HepG2 (cell line): ENCODE measurements at regions not wholly inside any gene's neighbourhood (a gene's known extent, or its start where the extent isn't known, plus 50 kb on each side); places are given as distances from the start of the nearest gene placed in this dataset.

Source experiments
- ATAC-seq: fragments of 200-7000 bp; cut with Tn5 transposase; 3 replicates; pipeline ENCODE4 v1.9.1; 2020; ENCODE audit warnings: mild to moderate bottlenecking, moderate library complexity
- BruUV-seq: library from RNA; stranded (reverse); fragments of 400-500 nt; replicated peaks from 2 replicates; lab custom pipeline; 2021; lab: Mats Ljungman, UMichigan
- CTCF ChIA-PET: fragments of 300-600 bp; formaldehyde crosslinking; extraction: SDS; loops from one replicate; lab custom pipeline; 2021; ENCODE audit warnings: low total read pairs, inconsistent platforms, low intra/inter-chr PET ratio; lab: Yijun Ruan, JAX
- POLR2A ChIA-PET: fragments of 350-600 bp; sonication (Branson Sonifier 250); formaldehyde crosslinking; loops from one replicate; lab custom pipeline; 2020; ENCODE audit warnings: antibody characterized with exemption, inconsistent platforms; lab: Yijun Ruan, JAX
- DNase-seq: peaks from one replicate; pipeline ENCODE4 v3.0.0-alpha.2; 2015; ENCODE audit warnings: low spot score
- FAIRE-seq: peaks from 3 replicates; lab custom pipeline; 2011; peaks lifted over from hg19 to GRCh38; lab: Jason Lieb, UNC
- H2AFZ ChIP-seq: one replicate; pipeline ENCODE4 v1.6.1; 2011; ENCODE audit warnings: low read length, inconsistent platforms
- H3K27ac ChIP-seq: fragments of 300-600 bp; 3 replicates; pipeline ENCODE4 v1.8.0; 2011; ENCODE audit warnings: mixed run types, mild to moderate bottlenecking, mixed read lengths, low read length, inconsistent platforms; ENCODE audit not compliant: insufficient read depth; ENCODE audit errors: extremely low read length
- H3K27me3 ChIP-seq, 2 experiments: fragments of 200-600 bp in 1 of 2; 2 replicates in 1 of 2; 3 replicates in 1 of 2; pipeline versions ENCODE4 v1.6.0 to v1.8.0; 2011; ENCODE audit warnings: low read length in 2 of 2, mild to moderate bottlenecking in 2 of 2, moderate library complexity in 2 of 2, inconsistent platforms in 1 of 2; ENCODE audit not compliant: insufficient read depth in 2 of 2, control insufficient read depth in 1 of 2
- H3K36me3 ChIP-seq, 2 experiments: fragments of 200-600 bp in 1 of 2; replicated peaks in 1 of 2; 2 replicates in 1 of 2; 3 replicates in 1 of 2; pipeline versions ENCODE4 v1.5.1 to v1.8.0; 2011; ENCODE audit warnings: low read length in 2 of 2, inconsistent platforms in 1 of 2; ENCODE audit not compliant: insufficient read depth in 2 of 2, control insufficient read depth in 1 of 2
- H3K4me1 ChIP-seq: 2 replicates; pipeline ENCODE4 v1.5.1; 2012; ENCODE audit warnings: low read length, inconsistent platforms; ENCODE audit not compliant: insufficient read depth
- H3K4me2 ChIP-seq: 2 replicates; pipeline ENCODE4 v1.6.0; 2011; ENCODE audit warnings: low read depth, low read length, inconsistent platforms
- H3K4me3 ChIP-seq, 3 experiments: fragments of 200-600 bp in 1 of 3; sonication (generic), shearing (Covaris generic) in 1 of 3; replicated peaks in 1 of 3; 2 replicates each; pipeline ENCODE4 v1.5.1; 2011 to 2016; ENCODE audit warnings: low read length in 3 of 3, inconsistent platforms in 2 of 3, low read depth in 2 of 3, mild to moderate bottlenecking in 2 of 3, control low read depth in 1 of 3, mixed read lengths in 1 of 3; ENCODE audit not compliant: insufficient read depth in 1 of 3
- H3K79me2 ChIP-seq: one replicate; pipeline ENCODE4 v1.6.1; 2011; ENCODE audit warnings: low read length, inconsistent platforms; ENCODE audit not compliant: insufficient read depth
- H3K9ac ChIP-seq: 2 replicates; pipeline ENCODE4 v1.6.0; 2011; ENCODE audit warnings: mild to moderate bottlenecking, low read depth, low read length, inconsistent platforms; ENCODE audit not compliant: insufficient read depth
- H3K9me3 ChIP-seq: 2 replicates; pipeline ENCODE4 v1.5.1; 2012; ENCODE audit warnings: mild to moderate bottlenecking, low read length
- H4K20me1 ChIP-seq: 2 replicates; pipeline ENCODE4 v1.6.0; 2011; ENCODE audit warnings: inconsistent platforms, mild to moderate bottlenecking, low read length, moderate library complexity; ENCODE audit not compliant: insufficient read depth
- EP300 ChIP-seq, 3 experiments: sonication (generic) in 1 of 3; formaldehyde crosslinking in 1 of 3; IDR thresholded peaks; 2 replicates each; pipeline versions ENCODE4 v1.5.1 to v1.6.1; 2011 to 2020; ENCODE audit warnings: low read depth in 2 of 3, low read length in 2 of 3, borderline replicate concordance in 1 of 3, improper control_type of control experiment in 1 of 3, mild to moderate bottlenecking in 1 of 3, missing genetic modification reagents in 1 of 3, moderate library complexity in 1 of 3
- EZH2 ChIP-seq: conservative IDR thresholded peaks from 2 replicates; pipeline ENCODE4 v1.6.1; 2012; ENCODE audit warnings: mild to moderate bottlenecking, low read depth, low read length, moderate library complexity
- MTA3 ChIP-seq: sonication (generic); formaldehyde crosslinking; IDR thresholded peaks from 2 replicates; pipeline ENCODE4 v1.4.0; 2020; ENCODE audit warnings: missing genetic modification reagents
- NCOA2 ChIP-seq: sonication (generic); formaldehyde crosslinking; IDR thresholded peaks from 2 replicates; pipeline ENCODE4 v1.8.0; 2022; ENCODE audit warnings: inconsistent platforms
- NFRKB ChIP-seq: fragments of 450-650 bp; IDR thresholded peaks from 2 replicates; pipeline ENCODE4 v1.6.1; 2017
- PHF21A ChIP-seq: sonication (generic); formaldehyde crosslinking; IDR thresholded peaks from 2 replicates; pipeline ENCODE4 v1.5.0; 2020; ENCODE audit warnings: mild to moderate bottlenecking, missing genetic modification reagents
- RORA ChIP-seq: sonication (generic); formaldehyde crosslinking; IDR thresholded peaks from 2 replicates; pipeline ENCODE4 v1.5.0; 2020; ENCODE audit warnings: mild to moderate bottlenecking, missing genetic modification reagents, moderate library complexity
- SAFB2 ChIP-seq: sonication (generic); formaldehyde crosslinking; IDR thresholded peaks from 2 replicates; pipeline ENCODE4 v1.5.1; 2020; ENCODE audit warnings: missing genetic modification reagents, low read depth, mild to moderate bottlenecking, borderline replicate concordance
- SIX4 ChIP-seq: sonication (generic); formaldehyde crosslinking; IDR thresholded peaks from 2 replicates; pipeline ENCODE4 v1.4.0; 2020; ENCODE audit warnings: missing genetic modification reagents
- TCF7L2 ChIP-seq: IDR thresholded peaks from 2 replicates; pipeline ENCODE4 v1.6.1; 2011; ENCODE audit warnings: mild to moderate bottlenecking, low read depth, low read length, moderate library complexity
- YEATS4 ChIP-seq: sonication (generic); formaldehyde crosslinking; IDR thresholded peaks from 2 replicates; pipeline ENCODE4 v1.4.0; 2020; ENCODE audit warnings: missing genetic modification reagents, borderline replicate concordance
- WGBS: methylation state at CpG from one replicate; pipeline ENCODE4 v1.1.6; 2017; ENCODE audit warnings: low lambda C conversion rate; 5-methylcytosine and 5-hydroxymethylcytosine counted together
- in situ Hi-C: cut with HindIII; loops from 2 replicates; pipeline ENCODE4 v1.10.0; 2017; ENCODE audit warnings: low pct_unique_long_range_greater_than_20kb; ENCODE audit not compliant: extremely low pct_ligation_motif_present
- intact Hi-C: fragments of 100-400 bp; cut with micrococcal nuclease; formaldehyde crosslinking; loops from one replicate; pipeline ENCODE4 v1.10.0; 2022; ENCODE audit not compliant: unreplicated experiment
- TF ChIP-seq, protein P1 (sequence below): sonication (generic); formaldehyde crosslinking; IDR thresholded peaks from 2 replicates; pipeline ENCODE4 v1.4.0; 2020; ENCODE audit warnings: mild to moderate bottlenecking, missing genetic modification reagents
- TF ChIP-seq, protein P2 (sequence below): sonication (generic); formaldehyde crosslinking; IDR thresholded peaks from 2 replicates; pipeline ENCODE4 v1.4.0; 2020; ENCODE audit warnings: mild to moderate bottlenecking, low read depth, missing genetic modification reagents
- TF ChIP-seq, protein P3 (sequence below): sonication (generic); formaldehyde crosslinking; IDR thresholded peaks from 2 replicates; pipeline ENCODE4 v1.4.0; 2020; ENCODE audit warnings: missing genetic modification reagents, mild to moderate bottlenecking, borderline replicate concordance

DNA sequence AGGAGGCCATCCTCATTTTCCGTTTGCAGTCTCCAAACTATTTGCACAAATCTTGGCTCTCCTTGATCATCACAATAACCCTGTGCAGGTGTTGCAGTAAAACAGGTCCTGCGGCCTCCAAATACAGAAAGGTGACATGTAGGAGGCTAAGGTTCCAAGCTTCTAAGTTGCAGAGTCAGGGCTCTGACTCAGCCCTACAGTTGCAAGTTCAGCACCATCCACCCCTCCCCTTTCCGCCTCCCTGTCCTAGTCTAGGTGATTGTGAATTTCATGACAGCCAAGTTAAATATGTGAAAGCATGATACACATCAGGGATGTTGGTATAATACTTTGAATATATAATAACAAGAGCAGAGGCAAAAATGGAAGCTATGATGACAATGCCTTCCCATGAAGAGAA, 317.3 kb upstream of the CDH4 start (continued):
- TF ChIP-seq TCF7L2 (no peak), PHF21A (CRISPR knock-in tag) (no peak)
- TF ChIP-seq, all 625 proteins: peak for 0

DNA sequence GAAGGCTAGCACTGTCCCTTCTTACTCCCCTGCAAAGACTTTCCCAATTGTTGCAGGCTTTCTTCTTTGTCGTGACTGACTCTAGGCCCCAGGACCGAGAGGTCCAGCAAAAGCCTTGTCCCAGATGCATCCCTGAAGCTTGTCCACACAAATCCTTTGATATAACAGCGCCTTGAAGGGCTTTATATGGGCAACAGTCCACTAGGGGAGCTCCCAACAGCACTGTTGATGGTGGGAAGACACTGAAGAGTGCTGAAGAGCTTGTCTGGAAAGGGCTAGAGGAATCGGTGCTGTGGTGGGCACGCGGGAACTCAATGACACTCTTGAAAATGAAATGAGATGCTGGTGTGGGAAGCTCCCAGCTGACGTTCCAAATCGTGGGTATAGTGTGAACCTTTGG, 316.1 kb upstream of the CDH4 start:
- no peaks in the 10 kb centered on the region for H3K4me1 ChIP-seq

More for the DNA sequence above, 316.1 kb upstream of the CDH4 start:
- H3K27me3 ChIP-seq, result no peaks in the 10 kb centered on the region
- H3K9ac ChIP-seq, result no peak overlapping the region
- peaks cover 56% of the 10 kb centered on the region for H3K9me3 ChIP-seq
- H4K20me1 ChIP-seq, result no peaks in the 10 kb centered on the region
- TF ChIP-seq SAFB2 (CRISPR knock-in tag) (no peak), SIX4 (no peak), NCOA2 (CRISPR knock-in tag) (no peak), MTA3 (CRISPR knock-in tag) (no peak), NFRKB (no peak), RORA (CRISPR knock-in tag) (no peak), EP300 (IDR thresholded peaks at IDR 0.05; ENCODE audit: low read depth in 2 of 2, low read length in 2 of 2) (no peak), EP300 (CRISPR knock-in tag; IDR thresholded peaks at IDR 0.05; ENCODE audit: borderline replicate concordance) (no peak), EZH2 (no peak), YEATS4 (CRISPR knock-in tag) (no peak)
- TF ChIP-seq, protein P1, sequence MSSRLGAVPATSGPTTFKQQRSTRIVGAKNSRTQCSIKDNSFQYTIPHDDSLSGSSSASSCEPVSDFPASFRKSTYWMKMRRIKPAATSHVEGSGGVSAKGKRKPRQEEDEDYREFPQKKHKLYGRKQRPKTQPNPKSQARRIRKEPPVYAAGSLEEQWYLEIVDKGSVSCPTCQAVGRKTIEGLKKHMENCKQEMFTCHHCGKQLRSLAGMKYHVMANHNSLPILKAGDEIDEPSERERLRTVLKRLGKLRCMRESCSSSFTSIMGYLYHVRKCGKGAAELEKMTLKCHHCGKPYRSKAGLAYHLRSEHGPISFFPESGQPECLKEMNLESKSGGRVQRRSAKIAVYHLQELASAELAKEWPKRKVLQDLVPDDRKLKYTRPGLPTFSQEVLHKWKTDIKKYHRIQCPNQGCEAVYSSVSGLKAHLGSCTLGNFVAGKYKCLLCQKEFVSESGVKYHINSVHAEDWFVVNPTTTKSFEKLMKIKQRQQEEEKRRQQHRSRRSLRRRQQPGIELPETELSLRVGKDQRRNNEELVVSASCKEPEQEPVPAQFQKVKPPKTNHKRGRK (CRISPR knock-in tag), result no peak
- TF ChIP-seq, protein P2, sequence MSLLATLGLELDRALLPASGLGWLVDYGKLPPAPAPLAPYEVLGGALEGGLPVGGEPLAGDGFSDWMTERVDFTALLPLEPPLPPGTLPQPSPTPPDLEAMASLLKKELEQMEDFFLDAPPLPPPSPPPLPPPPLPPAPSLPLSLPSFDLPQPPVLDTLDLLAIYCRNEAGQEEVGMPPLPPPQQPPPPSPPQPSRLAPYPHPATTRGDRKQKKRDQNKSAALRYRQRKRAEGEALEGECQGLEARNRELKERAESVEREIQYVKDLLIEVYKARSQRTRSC (CRISPR knock-in tag), result no peak
- TF ChIP-seq, protein P3, sequence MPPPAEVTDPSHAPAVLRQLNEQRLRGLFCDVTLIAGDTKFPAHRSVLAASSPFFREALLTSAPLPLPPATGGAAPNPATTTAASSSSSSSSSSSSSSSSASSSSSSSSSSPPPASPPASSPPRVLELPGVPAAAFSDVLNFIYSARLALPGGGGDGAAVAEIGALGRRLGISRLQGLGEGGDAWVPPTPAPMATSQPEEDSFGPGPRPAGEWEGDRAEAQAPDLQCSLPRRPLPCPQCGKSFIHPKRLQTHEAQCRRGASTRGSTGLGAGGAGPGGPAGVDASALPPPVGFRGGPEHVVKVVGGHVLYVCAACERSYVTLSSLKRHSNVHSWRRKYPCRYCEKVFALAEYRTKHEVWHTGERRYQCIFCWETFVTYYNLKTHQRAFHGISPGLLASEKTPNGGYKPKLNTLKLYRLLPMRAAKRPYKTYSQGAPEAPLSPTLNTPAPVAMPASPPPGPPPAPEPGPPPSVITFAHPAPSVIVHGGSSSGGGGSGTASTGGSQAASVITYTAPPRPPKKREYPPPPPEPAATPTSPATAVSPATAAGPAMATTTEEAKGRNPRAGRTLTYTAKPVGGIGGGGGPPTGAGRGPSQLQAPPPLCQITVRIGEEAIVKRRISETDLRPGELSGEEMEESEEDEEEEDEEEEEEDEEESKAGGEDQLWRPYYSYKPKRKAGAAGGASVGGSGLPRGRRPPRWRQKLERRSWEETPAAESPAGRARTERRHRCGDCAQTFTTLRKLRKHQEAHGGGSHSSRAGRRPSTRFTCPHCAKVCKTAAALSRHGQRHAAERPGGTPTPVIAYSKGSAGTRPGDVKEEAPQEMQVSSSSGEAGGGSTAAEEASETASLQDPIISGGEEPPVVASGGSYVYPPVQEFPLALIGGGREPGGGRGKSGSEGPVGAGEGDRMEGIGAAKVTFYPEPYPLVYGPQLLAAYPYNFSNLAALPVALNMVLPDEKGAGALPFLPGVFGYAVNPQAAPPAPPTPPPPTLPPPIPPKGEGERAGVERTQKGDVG (CRISPR knock-in tag), result no peak
- no peaks in the 10 kb centered on the region for H3K79me2 ChIP-seq
- no peak overlapping the region for H2AFZ ChIP-seq
- no peak; the same call in 2 of the 3 replicates for ATAC-seq
- no peak overlapping the region for H3K4me3 ChIP-seq
- no peak for DNase-seq
- intact Hi-C loops, result no loop called here
- FAIRE-seq, result no peak
- H3K36me3 ChIP-seq, result no peaks in the 10 kb centered on the region
- no peak overlapping the region for H3K4me2 ChIP-seq
- ChIA-PET POLR2A (no interaction called here), CTCF (no interaction called here)
- no TSS peak for BruUV-seq
- WGBS, result 2% methylated on average over 8 of the region's 8 CpGs
- in situ Hi-C loops, result no loop called here
- no peak overlapping the region for H3K27ac ChIP-seq
